ENCODE measurements at regions not wholly inside any gene's neighbourhood (a gene's known extent, or its start where the extent isn't known, plus 50 kb on each side); places are given as distances from the start of the nearest gene placed in this dataset.

DNA sequence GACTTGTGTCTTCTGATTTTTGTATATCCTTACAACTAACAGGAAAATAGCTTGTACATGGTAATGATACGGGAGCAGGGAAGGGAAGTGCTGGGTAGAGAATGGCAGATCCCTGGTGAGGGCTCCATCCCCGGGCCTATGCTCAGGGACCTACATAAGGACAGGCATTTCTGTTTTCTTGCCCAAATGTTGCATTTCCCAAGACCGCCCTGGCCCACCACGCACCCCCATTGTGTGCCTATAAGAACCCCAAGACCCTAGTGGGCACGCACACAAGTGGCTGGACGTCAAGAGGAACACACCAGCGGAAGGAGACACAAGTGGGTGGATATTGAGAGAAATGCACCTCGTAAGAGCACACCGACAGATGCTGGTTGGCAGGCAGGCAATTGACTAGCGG lies 616.3 kb upstream of the MAN1A1 start:
- POLR2A ChIA-PET = no interaction called here
- TF ChIP-seq ZNF670 (tag by site-specific recombination; IDR thresholded peaks at IDR 0.05; ENCODE audit: low read depth) = no peak
- no peak for TF ChIP-seq SCRT2 (tag by site-specific recombination; IDR thresholded peaks at IDR 0.05)
- TF ChIP-seq, protein P1, sequence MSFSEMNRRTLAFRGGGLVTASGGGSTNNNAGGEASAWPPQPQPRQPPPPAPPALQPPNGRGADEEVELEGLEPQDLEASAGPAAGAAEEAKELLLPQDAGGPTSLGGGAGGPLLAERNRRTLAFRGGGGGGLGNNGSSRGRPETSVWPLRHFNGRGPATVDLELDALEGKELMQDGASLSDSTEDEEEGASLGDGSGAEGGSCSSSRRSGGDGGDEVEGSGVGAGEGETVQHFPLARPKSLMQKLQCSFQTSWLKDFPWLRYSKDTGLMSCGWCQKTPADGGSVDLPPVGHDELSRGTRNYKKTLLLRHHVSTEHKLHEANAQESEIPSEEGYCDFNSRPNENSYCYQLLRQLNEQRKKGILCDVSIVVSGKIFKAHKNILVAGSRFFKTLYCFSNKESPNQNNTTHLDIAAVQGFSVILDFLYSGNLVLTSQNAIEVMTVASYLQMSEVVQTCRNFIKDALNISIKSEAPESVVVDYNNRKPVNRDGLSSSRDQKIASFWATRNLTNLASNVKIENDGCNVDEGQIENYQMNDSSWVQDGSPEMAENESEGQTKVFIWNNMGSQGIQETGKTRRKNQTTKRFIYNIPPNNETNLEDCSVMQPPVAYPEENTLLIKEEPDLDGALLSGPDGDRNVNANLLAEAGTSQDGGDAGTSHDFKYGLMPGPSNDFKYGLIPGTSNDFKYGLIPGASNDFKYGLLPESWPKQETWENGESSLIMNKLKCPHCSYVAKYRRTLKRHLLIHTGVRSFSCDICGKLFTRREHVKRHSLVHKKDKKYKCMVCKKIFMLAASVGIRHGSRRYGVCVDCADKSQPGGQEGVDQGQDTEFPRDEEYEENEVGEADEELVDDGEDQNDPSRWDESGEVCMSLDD (tag by site-specific recombination; IDR thresholded peaks at IDR 0.05) = no peak
- no peak for TF ChIP-seq ZNF777 (tag by site-specific recombination; IDR thresholded peaks at IDR 0.05; ENCODE audit: borderline replicate concordance)
- TF ChIP-seq ZNF558 (tag by site-specific recombination; IDR thresholded peaks at IDR 0.05) = no peak
- TF ChIP-seq ZNF529 (tag by site-specific recombination; IDR thresholded peaks at IDR 0.05; ENCODE audit: insufficient replicate concordance) = no peak
- no peak for TF ChIP-seq TSHZ1 (tag by site-specific recombination; IDR thresholded peaks at IDR 0.05; ENCODE audit: borderline replicate concordance)
- TF ChIP-seq ZNF148 (tag by site-specific recombination; IDR thresholded peaks at IDR 0.05; ENCODE audit: borderline replicate concordance) = no peak
- TF ChIP-seq GFI1B (tag by site-specific recombination; IDR thresholded peaks at IDR 0.05) = no peak
- no peak for TF ChIP-seq ZFP37 (tag by site-specific recombination; IDR thresholded peaks at IDR 0.05)
- no peak for TF ChIP-seq ZNF280D (tag by site-specific recombination; IDR thresholded peaks at IDR 0.05)
- no peaks in the 10 kb centered on the region for H3K9me3 ChIP-seq (ENCODE audit: control insufficient read depth, insufficient read depth, low read depth, low read length)
- H3K4me1 ChIP-seq (ENCODE audit: control insufficient read depth, insufficient read depth, low read length) = no peaks in the 10 kb centered on the region
- H3K27ac ChIP-seq (ENCODE audit: extremely low read depth, low read depth, low read length) = no peak overlapping the region
- H3K4me3 ChIP-seq (ENCODE audit: low read depth, low read length) = no peak overlapping the region
- CTCF ChIA-PET = no interaction called here
- no peaks in the 10 kb centered on the region for H3K36me3 ChIP-seq (ENCODE audit: control insufficient read depth in 2 of 2, insufficient read depth in 1 of 2, low read length in 2 of 2)

DNA sequence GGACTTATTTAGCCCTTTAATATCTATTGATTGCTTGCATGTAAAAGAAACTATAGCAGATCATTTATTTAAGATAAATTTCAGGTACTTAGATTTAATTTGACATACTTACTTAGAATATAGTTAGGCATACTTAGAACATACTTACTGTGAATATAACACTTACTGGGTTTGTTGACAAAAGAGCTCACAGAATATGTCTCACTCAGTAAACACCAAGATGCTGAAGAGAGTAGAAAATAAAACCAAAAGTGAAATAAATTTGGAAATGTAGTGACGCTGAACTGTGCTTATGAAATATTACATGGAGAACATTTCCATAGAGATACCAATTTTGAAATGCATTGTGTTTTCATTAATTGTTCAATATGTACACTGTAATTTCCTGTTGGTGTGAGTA lies 615.4 kb upstream of the MAN1A1 start:
- POLR2A ChIA-PET = no interaction called here
- Histone ChIP-seq H3K4me3 (ENCODE audit: low read depth, low read length) (no peak overlapping the region), H3K9me3 (ENCODE audit: control insufficient read depth, insufficient read depth, low read depth, low read length) (no peaks in the 10 kb centered on the region), H3K4me1 (ENCODE audit: control insufficient read depth, insufficient read depth, low read length) (no peaks in the 10 kb centered on the region), H3K36me3 (ENCODE audit: control insufficient read depth in 2 of 2, insufficient read depth in 1 of 2, low read length in 2 of 2) (no peaks in the 10 kb centered on the region), H3K27ac (ENCODE audit: extremely low read depth, low read depth, low read length) (no peak overlapping the region)
- TF ChIP-seq ZNF777 (tag by site-specific recombination; IDR thresholded peaks at IDR 0.05; ENCODE audit: borderline replicate concordance) (no peak), ZNF514 (tag by site-specific recombination; IDR thresholded peaks at IDR 0.05) (no peak), ZBTB48 (tag by site-specific recombination; IDR thresholded peaks at IDR 0.05) (no peak), ZNF473 (tag by site-specific recombination; IDR thresholded peaks at IDR 0.05) (no peak), ZNF626 (tag by site-specific recombination; IDR thresholded peaks at IDR 0.05) (no peak), FEZF1 (tag by site-specific recombination; IDR thresholded peaks at IDR 0.05) (no peak)
- TF ChIP-seq, protein P1 (tag by site-specific recombination; IDR thresholded peaks at IDR 0.05) = no peak
- CTCF ChIA-PET = interaction anchor here (0.7 to 0.8 kb wide), 2 partner anchors 165 to 204 kb away, joined by 3 to 4 read pairs; no protein-coding TSS in a partner anchor

Measured in HEK293 (cell line).